Activated T-cell treated with anti-CD3 and anti-CD28 coated beads, Interleukin-2, amount 50 U/mL, for 48 hours (primary cell): ENCODE measurements at regions not wholly inside any gene's neighbourhood (a gene's known extent, or its start where the extent isn't known, plus 50 kb on each side); places are given as distances from the start of the nearest gene placed in this dataset.
"Not testable (repeated sequence)": the region's sequence is repeated elsewhere in the genome, so short reads cannot be mapped to it uniquely, and the experiment has no call there.

Source experiments
- DNase-seq, 2 experiments: peaks; one replicate each; pipeline ENCODE4 v3.0.0-alpha.2; 2020

DNA sequence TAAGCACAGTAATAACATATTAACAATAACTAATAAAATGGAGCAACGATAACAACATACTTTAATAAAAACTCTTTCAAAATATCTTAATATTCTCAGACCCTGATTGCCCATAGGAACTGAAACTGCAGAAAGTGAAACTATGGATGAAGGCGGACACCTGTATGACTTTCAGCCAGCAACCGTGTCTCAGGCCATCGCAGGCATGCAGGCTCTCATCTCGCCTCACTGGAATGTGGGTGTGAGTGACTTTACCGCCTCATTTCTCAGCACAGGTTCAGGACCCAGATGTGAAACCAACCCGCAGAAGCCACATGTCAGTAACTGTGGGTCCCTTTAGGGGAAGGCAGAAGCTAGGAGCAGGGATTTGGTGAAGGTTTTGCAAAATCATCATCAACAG is 539.1 kb downstream of the FAM181B start:
- DNase-seq = no peak

DNA sequence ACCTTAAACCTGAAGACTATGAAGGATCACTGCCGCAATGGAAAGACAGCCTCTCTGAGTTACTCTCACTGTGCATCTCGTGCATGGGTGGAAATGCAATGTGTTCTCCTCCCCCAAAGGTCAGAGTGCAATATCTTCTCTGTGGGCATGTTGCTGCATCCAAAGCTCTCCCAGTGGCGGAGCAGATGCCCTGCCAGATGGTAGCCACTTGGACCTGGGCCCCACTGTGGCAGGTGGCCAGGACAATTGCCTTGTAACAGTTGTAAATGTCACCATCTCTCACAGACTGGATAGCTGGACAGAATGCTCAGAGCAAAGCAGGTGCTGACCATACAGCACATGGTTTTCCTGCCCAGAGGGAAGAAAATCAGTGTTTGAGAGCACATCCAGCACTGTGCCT is 542.0 kb downstream of the FAM181B start:
- no peak for DNase-seq

DNA sequence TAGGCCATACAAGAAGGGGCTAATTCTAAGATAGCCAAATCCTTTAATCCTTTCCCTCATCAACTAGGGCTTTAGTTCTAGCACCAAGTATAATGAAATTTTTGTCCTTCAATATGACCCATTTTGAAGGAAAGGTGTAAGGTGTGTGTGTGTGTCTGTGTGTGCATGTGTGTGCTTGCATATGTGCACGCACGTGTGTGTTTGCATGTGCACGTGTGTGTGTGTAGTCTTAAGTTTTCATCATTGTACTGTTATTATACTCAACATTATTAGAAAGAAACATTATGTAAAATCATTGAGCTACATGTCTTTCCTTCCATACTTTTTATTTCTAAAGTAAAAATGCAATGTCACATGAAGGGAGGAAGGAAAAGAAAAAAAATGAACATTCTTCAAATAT is 547.7 kb downstream of the FAM181B start:
- no peak for DNase-seq

DNA sequence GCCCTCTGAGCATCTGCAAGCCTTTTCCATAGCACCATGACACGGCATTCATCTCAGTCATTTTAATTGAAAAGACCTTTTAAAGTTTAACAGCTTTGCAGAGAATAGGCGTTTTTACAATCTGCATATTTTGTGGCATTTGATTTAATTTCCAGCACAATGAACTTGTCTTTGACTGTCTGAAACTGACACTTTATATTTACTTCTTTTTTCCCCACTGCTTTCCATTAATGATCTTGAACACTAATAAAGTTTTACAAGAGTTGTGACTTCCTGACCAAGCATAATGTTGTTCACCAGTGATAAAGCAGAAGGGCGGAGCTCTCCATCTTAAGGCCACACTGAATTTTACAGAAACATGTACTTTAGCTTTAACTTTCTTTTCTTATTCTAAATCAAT is 548.7 kb downstream of the FAM181B start:
- DNase-seq = no peak

DNA sequence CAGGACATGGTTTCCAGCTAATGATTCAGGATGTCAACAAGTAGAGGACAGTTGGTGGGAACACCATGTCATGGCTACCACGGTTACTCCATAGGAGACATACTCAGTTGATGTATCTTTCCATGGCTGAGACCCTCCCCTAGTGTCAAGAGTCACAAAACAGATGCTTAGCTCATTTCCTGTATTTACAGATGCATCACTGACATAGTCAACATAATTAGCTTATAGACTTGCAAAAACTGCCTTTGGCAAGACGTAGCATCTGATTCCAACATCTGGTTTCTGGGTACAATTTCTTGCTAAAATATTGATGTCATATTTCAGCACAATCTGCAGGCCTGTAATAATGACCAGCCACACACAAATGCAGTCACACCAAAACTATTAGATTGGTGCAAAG is 550.3 kb downstream of the FAM181B start:
- DNase-seq = no peak

DNA sequence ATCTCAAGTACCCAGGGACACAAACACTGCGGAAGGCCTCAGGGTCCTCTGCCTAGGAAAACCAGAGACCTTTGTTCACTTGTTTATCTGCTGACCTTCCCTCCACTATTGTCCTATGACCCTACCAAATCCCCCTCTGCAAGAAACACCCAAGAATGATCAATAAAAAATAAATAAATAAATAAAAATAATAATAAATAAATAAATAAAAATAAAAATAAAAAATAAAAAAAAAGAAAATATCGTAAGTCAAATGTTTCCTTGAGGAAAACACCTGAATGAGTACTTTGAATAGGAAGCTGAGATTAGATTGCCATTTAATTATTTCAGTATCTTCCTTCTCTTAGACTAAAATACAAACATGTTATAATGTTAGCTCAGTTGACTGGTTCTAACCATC is 551.0 kb downstream of the FAM181B start:
- not testable (repeated sequence) for DNase-seq

DNA sequence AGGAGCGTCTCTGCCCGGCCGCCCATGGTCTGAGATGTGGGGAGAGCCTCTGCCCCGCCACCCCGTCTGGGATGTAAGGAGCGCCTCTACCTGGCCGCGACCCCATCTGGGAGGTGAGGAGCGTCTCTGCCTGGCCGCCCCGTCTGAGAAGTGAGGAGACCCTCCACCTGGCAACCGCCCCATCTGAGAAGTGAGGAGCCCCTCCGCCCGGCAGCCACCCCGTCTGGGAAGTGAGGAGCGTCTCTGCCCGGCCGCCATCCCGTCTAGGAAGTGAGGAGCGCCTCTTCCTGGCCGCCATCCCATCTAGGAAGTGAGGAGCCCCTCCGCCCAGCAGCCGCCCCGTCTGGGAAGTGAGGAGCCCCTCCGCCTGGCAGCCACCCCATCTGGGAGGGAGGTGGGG is 551.9 kb downstream of the FAM181B start:
- DNase-seq = not testable (repeated sequence)

DNA sequence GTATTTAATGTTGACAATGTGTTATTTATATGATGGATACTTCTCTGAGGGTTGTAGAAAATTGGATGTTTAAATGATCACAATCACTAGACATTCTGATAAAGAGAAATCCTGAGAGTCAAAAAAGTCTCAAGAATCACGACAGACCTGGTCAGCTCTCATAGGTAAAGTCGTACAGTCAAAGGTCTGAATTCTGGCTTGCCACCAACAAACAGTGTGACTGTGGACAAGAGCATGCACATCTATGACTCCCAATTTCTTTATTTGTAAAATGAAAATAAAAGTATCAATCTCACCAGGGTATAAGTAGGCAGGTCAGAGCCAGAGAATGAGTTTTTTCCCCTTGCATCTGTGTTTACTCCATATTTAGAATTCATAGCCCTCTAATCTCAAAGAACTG is 556.7 kb downstream of the FAM181B start:
- no peak for DNase-seq

DNA sequence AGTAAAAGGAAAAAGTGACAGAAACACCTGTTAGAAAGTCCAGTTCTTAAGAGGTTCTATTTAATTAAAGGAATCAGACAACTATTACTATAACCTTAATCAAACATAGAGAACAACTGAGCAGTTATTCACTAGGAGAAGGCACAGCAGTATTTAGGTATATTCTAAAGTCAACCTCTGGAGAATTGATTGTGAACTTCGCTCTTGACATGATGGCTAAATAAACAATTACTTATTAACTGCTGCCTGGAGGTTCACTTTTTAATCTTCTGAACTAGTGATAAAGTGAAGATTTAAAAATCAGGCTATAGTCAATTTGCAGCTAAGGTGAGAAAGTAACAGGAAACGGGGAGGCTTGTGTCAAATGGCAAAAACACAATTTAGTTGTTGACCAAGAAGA is 557.3 kb downstream of the FAM181B start:
- no peak for DNase-seq

DNA sequence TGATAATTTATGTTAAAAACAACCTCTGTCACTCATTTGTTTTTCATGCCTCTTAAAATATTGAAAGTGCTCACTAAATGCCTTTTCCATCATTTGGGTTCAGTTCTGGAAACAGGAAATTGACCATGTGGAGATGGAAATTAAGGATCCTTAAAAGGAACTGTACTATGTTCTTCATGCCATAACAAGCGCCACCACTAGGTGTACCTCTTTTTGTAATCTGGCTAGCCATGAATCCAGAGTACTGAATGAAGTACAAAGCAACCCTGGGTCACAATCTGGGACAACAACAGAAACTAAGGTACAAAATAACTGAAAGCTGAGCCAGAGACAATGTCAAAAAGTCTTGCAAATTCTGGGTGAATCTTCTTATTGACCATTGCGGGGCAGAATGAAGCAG is 559.1 kb downstream of the FAM181B start:
- no peak for DNase-seq

DNA sequence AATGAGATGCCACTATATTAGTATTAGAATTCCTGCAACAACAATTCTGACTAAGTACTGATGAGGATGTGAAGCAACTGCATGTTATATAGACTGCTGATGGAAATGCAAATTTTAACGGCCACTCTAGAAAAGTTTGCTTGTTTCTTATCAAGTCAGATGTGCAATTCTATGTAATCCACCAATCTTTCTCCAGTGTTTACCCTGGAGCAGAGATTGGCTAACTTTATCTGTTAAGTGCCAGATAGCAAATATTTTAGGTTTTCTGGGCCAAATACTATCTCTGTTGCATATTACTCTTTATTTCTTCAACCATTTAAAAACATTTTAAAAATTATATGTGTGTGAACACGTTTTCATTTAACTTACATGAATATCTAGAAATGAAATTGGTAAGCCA is 586.9 kb downstream of the FAM181B start:
- DNase-seq = no peak

DNA sequence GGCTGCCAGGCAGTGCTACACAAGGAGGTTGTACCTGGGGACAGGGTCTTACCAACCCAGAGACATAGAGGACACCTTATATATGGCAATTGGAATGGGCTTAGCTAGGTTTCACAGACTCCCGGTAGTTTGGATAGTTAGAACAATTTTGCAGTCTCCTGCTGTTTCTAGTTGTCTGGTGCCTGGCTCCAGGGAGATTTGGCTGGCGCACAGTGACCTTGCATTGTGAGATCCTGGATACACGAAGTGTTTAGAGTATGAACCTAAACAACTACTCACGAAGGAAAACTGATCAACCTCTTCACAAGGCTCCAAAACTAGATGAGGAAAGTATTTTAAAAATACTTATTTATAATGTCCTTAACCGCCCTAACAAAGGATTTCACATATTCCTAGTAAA is 614.7 kb downstream of the FAM181B start:
- DNase-seq = no peak

DNA sequence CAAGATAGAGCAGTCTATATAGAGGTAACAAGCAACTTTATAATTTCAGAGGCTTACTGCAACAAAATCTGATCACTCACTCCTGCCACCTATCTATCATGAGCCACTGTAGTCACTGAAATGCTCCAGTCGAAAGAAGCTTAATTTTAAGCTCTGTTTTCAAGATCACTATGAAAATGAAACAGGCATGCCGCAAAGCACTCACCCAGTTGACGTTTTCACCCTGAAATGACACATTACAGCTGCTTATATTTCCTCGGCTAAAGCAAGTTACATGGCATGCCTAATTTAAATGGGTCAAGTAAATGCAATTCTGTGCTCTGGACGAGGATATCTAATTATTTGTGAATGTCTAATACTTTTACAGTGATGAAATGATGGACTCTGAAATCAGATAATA is 616.3 kb downstream of the FAM181B start:
- DNase-seq = no peak

DNA sequence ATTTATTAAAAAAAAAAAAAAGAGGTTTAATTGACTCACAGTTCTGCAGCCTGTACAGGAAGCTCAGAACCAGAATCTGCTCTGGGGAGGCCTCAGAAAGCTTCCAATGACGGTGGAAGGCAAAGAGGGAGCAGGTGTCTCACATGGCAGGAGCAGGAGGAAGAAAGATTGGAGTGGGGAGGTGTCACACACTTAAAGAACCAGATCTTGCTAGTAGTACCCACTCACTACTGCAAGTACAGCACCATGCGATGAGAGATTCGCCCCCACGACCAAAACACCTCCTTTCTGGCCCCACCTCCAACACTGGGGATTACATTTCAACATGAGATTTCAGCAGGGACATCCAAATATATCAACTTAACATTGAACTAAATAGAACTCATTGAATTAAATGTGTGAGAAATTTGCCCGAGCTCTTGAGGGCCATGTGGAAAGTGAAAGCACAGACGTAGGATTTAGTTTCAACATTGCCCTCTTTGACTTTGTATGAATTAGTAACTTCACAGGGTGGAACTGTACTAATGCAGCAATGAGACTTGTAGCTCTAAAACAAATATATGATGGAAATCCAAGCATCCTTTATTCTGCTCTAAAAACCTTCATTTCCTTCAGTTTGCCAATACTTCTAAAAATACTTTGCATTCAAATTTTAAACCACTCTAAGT is 628.2 kb downstream of the FAM181B start:
- DNase-seq = no peak

DNA sequence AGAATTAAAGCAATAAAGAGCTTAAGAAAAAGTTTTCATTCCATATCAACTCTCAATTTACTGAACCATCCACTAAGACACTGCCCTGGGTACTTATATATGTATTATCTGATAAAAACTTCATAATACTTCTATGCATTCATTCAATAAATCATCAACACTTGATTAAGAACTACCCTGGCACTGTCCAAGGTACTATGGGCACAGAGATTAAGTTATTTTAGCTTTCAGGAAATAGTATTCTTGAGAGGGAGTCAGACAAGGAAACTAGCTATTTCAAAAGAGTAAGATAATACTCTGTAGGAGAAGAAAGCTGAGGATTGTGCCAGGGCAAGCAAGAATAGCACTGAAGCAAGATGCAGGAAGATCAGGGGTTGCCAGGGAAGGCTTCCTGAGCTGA is 640.8 kb downstream of the FAM181B start:
- no peak for DNase-seq

DNA sequence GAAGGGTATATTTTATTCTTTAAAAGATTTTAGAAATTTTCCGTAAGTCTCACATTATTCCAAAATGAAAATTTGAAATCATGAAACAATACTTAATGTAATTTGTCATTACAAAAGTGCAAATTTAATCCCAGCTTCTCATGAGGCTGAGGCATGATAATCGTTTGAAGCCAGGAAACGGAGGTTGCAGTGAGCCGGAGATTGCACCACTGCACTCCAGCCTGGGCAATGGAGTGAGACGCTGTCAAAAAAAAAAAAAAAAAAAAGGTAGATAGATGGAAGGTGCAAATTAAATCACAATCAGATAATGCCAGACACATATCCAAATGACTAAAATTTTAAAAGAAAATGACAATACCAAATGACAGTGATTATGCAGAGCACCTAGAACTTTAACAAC is 644.2 kb downstream of the FAM181B start:
- no peak for DNase-seq

DNA sequence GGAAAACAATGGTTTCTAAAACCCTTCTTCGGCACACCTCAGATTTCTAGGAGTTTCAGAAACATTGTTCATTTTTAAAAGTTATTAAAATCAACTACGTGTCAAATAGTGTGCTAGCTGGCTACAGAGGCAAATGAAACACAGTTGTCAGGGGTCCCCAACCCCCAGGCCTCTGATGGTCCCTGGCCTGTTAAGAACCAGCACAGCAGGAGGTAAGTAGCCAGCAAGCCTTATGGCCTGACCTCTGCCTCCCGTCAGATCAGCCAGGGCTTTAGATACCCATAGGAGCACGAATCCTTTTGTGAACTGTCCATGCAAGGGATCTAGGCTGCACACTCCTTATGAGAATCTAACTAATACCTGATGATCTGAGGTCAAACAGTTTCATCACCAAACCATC is 648.2 kb downstream of the FAM181B start:
- no peak for DNase-seq

DNA sequence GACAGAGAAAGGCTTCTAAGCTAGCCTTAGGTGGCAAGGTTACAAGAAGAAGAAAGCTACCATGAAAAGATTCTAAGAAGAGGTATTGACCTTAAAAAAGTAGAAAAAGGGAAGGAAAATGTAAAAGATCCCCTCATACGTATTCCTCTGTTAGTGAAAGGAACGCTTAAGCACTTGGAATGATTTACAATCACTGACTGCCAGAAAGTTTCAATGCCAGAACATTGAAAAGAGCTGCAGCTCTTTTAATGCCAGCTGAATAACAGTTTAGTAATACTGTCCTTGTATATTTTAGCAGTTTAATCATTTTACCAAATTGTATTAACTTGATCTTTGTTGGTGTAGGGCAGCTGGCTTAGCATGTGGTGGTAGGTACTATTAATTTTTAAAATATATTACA is 650.7 kb downstream of the FAM181B start:
- no peak for DNase-seq

DNA sequence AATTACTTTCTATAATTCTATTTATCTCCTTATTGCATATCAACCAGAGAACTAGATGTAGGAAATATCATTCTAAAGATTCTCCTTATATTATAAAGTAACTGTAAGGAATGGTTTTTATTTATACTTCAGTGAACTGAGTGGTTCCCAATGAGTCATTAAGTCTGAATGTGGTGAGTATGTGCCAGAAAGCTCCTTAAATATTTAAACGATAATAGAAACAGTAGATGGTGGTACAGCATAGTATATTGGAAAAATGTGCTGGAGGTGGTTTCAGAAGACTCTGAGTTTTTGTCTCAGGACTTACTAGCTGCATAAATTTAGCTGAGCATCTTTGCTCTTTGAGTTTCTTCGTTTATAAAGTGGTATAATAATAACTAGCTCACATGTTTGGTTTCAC is 653.5 kb downstream of the FAM181B start:
- DNase-seq = no peak

DNA sequence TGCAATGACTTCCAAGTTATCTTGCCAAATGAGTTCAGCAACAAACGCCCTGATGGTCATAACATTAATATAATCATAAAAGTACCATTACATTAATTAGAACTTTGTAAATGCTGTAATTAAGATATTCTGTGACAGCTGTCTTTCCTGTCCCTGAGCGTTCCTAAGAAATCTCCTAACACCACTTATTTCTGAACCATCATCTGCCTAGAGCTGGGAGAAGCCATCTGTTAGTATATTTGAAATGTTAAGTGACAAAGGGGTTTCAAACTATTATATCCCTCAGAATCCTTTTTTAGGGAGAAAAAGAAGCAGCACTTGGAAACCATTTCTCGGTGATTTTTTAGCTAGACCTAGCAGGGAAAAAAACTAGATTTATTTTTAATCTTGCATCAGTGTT is 657.5 kb downstream of the FAM181B start:
- no peak for DNase-seq

DNA sequence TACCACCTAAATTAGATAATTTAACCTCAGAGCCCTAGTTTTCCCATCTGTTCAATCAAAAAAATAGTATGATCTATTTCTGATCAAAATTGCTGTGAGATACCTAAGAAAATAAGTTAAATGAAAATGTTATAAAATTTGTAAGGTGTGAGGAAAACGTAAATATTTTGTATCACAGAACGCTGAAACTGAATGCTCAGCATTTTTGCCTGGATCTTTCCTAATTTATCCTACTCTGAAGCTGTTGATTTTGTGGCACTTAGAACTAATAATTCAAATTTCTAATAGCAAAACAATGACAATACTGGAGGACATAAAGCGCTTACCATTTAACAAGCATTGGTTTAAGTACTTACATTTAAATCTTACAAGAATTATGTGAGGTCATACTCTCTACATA is 674.2 kb downstream of the FAM181B start:
- no peak for DNase-seq

DNA sequence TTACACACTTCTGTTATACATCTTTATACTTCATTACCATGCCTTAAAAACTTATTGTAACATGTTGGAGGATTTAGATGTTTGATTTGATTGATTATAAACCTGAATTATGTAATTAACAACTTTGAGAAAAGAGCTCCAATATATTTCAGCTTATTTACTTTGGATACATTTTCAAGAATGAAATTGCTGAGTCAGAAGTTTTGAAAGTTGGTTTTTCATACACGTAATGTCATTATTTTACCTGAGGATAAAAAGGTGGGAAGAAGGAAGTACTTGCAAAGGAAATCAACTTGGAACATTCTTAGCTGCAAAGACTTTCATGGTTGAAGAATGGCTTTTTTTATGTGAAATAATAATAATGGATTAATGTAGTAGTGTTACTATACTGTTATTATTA is 677.2 kb downstream of the FAM181B start:
- DNase-seq = no peak

DNA sequence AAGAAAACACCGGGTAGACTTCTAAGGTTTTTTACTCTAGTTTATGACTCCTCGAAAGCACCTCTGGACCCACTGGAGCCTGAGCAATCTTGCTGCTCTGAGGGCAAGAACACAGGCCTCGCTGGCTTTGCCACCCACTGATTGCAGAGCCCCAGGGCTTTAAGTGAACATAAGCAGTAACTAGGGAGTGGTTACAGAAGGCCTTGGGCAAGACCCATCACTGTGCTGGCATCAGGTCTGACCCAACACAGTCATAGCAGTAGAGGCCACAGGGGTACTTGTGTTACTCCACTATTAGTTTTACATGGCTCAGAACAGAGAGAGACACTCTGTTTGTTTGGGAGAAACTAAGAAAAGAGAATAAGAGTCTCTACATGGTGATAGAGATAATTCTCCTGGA is 684.5 kb downstream of the FAM181B start:
- no peak for DNase-seq

DNA sequence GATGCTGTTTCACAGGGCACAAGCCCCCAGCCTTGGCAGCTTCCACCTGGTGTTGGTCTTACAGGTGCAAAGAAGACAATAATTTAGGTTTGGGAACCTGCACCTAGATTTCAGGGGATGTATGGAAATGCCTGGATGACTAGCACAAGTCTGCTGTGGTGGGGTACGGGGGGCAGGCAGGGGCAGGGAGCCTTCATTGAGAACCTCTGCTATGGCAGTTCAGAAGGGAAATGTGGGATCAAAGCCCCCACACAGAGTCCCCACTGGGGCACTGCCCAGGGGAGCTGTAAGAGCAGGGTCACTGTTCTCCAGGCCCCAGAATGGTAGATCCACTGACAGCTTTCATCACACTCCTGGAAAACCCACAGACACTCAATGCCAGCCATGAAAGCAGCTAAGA is 686.5 kb downstream of the FAM181B start:
- no peak for DNase-seq

DNA sequence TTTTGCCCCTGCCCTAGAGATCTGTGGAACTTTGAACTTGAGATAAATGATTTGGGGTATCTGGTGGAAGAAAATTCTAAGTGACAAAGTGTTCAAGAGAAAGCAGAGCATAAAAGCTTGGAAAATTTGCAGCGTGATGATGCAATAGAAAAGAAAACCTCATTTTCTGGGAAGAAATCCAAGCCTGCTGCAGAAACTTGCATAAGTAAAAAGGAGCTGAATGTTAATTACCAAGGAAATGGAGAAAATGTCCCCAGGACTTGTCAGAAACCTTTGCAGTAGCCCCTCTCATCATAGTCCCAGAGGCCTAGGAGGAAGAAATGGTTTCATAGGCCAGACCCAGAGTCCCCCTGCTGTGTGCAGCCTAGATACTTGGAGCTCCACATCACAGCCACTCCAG is 686.9 kb downstream of the FAM181B start:
- DNase-seq = no peak
